Mucosa of descending colon (tissue), 3 donors: ENCODE measurements at regions not wholly inside any gene's neighbourhood (a gene's known extent, or its start where the extent isn't known, plus 50 kb on each side); places are given as distances from the start of the nearest gene placed in this dataset.

ENCODE experiments used
- ATAC-seq: fragments of 200-7000 bp; cut with Tn5 transposase; one replicate; pipeline ENCODE4 v1.9.1; 2020; ENCODE audit warnings: mild to moderate bottlenecking, moderate library complexity
- DNase-seq, 3 donors: peaks; one replicate each; pipeline ENCODE4 v3.0.0-alpha.2; 2020
- H3K36me3 ChIP-seq: fragments of 200-600 bp; one replicate; pipeline ENCODE4 v1.8.0; 2021; ENCODE audit warnings: low read depth, mild to moderate bottlenecking
- H3K4me1 ChIP-seq: fragments of 200-600 bp; one replicate; pipeline ENCODE4 v1.8.0; 2021; ENCODE audit warnings: low read depth, mild to moderate bottlenecking
- H3K4me3 ChIP-seq: fragments of 200-600 bp; one replicate; pipeline ENCODE4 v1.8.0; 2021; ENCODE audit warnings: mild to moderate bottlenecking
- H3K9me3 ChIP-seq: fragments of 200-600 bp; one replicate; pipeline ENCODE4 v1.8.0; 2021; ENCODE audit warnings: mild to moderate bottlenecking
- intact Hi-C, 2 donors: fragments of 100-400 bp; cut with DNase I in 1 of 2; cut with micrococcal nuclease in 1 of 2; formaldehyde crosslinking; loops; one replicate each; pipeline versions ENCODE4 v1.11.0 to v1.11.1; 2022; cut with DNase I, micrococcal nuclease
- TF ChIP-seq, protein P1 (sequence below): fragments of 200-600 bp; IDR thresholded peaks from one replicate; pipeline ENCODE4 v1.8.0; 2022; ENCODE audit warnings: antibody characterized with exemption, mild to moderate bottlenecking
- donor health status: DM: no; HTN: no; CAD: no; lungs with moderate emphysema.
- donor health status: DM: no; HTN: no; CAD: no.
- donor health status: DM: no; HTN: yes; CAD: no.

DNA sequence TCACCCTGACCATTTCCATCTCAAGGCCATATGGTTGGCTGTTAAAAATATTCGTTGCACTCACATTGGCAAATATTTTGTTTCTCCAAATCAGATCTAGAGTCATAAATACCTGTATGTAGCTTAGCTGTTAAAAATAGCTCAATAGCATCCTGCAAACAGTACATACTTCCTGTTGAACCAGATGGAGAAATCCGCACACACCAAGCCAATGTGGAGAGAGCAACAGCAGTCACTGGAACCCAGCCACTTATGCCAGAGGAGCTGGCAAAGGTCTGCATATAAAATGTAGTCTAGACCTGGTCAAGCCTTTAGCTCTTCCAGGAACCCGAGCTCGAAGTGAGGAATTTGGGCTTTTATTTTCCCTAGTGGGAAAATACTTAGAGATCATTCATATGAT is 146.4 kb upstream of the KCNJ16 start:
- no peak for ATAC-seq
- DNase-seq, result no peak
- no peak overlapping the region for H3K4me3 ChIP-seq
- H3K4me1 ChIP-seq, result no peaks in the 10 kb centered on the region
- no peaks in the 10 kb centered on the region for H3K9me3 ChIP-seq
- TF ChIP-seq, protein P1, sequence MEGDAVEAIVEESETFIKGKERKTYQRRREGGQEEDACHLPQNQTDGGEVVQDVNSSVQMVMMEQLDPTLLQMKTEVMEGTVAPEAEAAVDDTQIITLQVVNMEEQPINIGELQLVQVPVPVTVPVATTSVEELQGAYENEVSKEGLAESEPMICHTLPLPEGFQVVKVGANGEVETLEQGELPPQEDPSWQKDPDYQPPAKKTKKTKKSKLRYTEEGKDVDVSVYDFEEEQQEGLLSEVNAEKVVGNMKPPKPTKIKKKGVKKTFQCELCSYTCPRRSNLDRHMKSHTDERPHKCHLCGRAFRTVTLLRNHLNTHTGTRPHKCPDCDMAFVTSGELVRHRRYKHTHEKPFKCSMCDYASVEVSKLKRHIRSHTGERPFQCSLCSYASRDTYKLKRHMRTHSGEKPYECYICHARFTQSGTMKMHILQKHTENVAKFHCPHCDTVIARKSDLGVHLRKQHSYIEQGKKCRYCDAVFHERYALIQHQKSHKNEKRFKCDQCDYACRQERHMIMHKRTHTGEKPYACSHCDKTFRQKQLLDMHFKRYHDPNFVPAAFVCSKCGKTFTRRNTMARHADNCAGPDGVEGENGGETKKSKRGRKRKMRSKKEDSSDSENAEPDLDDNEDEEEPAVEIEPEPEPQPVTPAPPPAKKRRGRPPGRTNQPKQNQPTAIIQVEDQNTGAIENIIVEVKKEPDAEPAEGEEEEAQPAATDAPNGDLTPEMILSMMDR, result no peak
- intact Hi-C loops, result no loop called here
- no peaks in the 10 kb centered on the region for H3K36me3 ChIP-seq

DNA sequence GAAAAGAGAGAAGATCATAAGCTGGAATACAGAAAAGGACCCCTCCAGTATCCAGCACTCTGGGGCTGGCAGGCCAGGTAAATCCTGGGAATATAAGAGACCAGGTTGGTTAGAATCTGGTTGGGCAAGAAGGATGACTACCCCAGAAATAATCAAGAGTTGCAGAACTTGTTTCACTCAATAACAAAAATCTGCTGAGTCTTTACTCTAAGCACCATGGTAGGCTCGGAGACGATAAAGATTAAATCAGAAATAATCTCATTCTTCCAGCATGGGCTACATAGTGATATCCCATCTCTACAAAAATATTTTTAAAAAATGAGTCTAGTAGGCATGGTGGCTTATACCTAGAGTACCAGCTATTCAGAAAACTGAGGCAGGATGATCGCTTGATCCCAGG is 138.0 kb upstream of the KCNJ16 start:
- TF ChIP-seq, protein P1, result no peak
- no peak overlapping the region for H3K4me3 ChIP-seq
- intact Hi-C loops, result no loop called here
- DNase-seq (no peak), ATAC-seq (no peak)
- H3K36me3 ChIP-seq, result no peaks in the 10 kb centered on the region
- no peaks in the 10 kb centered on the region for H3K4me1 ChIP-seq
- H3K9me3 ChIP-seq, result no peaks in the 10 kb centered on the region

DNA sequence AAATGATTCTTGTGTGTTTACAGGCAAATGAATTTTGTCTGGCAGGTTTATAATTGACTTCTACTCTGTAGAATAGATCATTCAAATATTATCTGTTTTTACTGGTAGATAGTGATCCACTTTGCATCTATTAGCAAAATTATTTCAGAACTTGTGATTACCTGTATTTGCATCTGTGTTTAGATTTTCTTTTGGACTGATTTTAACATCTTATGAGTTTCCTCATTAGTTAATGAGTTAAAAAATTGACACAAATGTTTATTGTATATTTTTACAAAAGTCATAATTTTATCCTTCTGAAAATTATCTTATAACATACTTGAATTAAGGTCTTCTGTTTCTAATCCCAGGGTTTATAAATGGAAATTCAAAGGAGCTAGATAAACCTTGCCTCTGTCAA is 132.0 kb upstream of the KCNJ16 start:
- intact Hi-C loops, result no loop called here
- no peak overlapping the region for H3K4me3 ChIP-seq
- ATAC-seq (no peak), DNase-seq (no peak)
- no peaks in the 10 kb centered on the region for H3K9me3 ChIP-seq
- H3K36me3 ChIP-seq, result no peaks in the 10 kb centered on the region
- TF ChIP-seq, protein P1, result no peak
- no peaks in the 10 kb centered on the region for H3K4me1 ChIP-seq

DNA sequence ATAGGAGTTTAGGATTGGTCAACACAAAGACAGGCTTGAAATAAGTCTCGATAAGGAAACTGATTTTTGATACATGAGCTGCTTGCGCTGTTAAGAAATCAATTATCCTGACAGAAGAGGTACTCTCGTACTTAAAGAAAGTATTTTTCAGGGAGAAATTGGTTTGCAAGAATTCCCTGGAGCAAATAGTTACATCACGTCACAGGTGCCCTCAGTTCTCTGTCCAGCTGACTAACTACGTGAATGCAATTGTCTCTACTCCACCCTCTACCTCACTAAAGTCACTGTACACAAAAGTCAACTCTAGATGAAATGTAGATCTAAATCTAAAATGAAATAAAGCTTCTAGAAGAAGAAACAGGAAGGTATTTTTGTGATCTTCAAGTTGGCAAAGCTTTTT is 130.6 kb upstream of the KCNJ16 start:
- TF ChIP-seq, protein P1, result no peak
- no peak overlapping the region for H3K4me3 ChIP-seq
- DNase-seq (no peak), ATAC-seq (no peak)
- no peaks in the 10 kb centered on the region for H3K9me3 ChIP-seq
- intact Hi-C loops, result no loop called here
- no peaks in the 10 kb centered on the region for H3K36me3 ChIP-seq
- H3K4me1 ChIP-seq, result no peaks in the 10 kb centered on the region

DNA sequence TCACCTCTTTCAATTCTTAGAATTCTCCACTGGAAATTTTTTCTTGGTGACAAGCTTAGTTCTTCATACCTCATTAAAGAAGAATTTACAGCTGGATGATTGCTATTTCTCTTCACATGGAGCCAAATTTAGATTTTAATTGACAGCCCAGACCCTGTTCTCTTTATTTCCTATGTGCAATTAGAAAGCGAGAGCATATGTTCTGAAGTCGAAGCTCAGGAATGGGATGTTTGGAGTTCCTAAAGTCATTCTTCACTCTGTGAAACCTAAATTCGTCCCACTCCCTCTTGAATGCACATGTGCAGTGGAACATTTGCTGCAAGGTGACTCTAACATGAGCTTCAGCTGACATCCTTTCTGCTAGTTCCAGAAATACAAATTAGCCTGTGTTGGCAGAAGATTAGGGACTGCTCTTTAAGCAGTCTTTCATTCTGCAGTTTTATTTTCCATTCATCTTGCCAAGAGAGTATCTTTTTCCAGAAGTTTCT is 129.3 kb upstream of the KCNJ16 start:
- intact Hi-C loops, result no loop called here
- Histone ChIP-seq H3K4me1 (no peaks in the 10 kb centered on the region), H3K36me3 (no peaks in the 10 kb centered on the region), H3K9me3 (no peaks in the 10 kb centered on the region), H3K4me3 (no peak overlapping the region)
- ATAC-seq, result no peak
- no peak for DNase-seq
- TF ChIP-seq, protein P1, result no peak
